Naive thymus-derived CD4-positive, alpha-beta T cell (primary cell): ENCODE measurements at regions not wholly inside any gene's neighbourhood (a gene's known extent, or its start where the extent isn't known, plus 50 kb on each side); places are given as distances from the start of the nearest gene placed in this dataset.
"Not testable (repeated sequence)": the region's sequence is repeated elsewhere in the genome, so short reads cannot be mapped to it uniquely, and the experiment has no call there.

Source experiments
- ATAC-seq: fragments of 150-1000 bp; cut with Tn5 transposase; 2 replicates; pipeline ENCODE4 v1.10.0; 2021; ENCODE audit warnings: mild to moderate bottlenecking, moderate library complexity
- CTCF ChIA-PET: fragments of 350-600 bp; sonication (Branson Sonifier 250); formaldehyde crosslinking; loops from one replicate; lab custom pipeline; 2021; ENCODE audit warnings: antibody characterized with exemption; lab: Charles Lee
- POLR2A ChIA-PET: fragments of 350-600 bp; sonication (Branson Sonifier 250); formaldehyde crosslinking; loops from one replicate; lab custom pipeline; 2021; ENCODE audit warnings: antibody characterized with exemption, inconsistent platforms; lab: Charles Lee
- DNase-seq, 9 donors: peaks; one replicate each; pipeline versions ENCODE4 v3.0.0 to v3.0.0-alpha.2; 2020 to 2022; ENCODE audit warnings: mixed read lengths in 1 of 9
- H3K27ac ChIP-seq: one replicate; pipeline ENCODE4 v1.7.0; 2013; ENCODE audit warnings: mild to moderate bottlenecking, low read depth, low read length, moderate library complexity
- H3K27me3 ChIP-seq, 2 donors: one replicate each; pipeline ENCODE4 v1.7.0; 2013; ENCODE audit warnings: low read length in 2 of 2, mild to moderate bottlenecking in 2 of 2, moderate library complexity in 2 of 2; ENCODE audit not compliant: control insufficient read depth in 2 of 2, insufficient read depth in 2 of 2
- H3K36me3 ChIP-seq, 3 experiments: 1 replicate in 2 of 3; 2 replicates in 1 of 3; pipeline ENCODE4 v1.7.0; 2013; ENCODE audit warnings: low read length in 3 of 3, mild to moderate bottlenecking in 3 of 3, moderate library complexity in 1 of 3; ENCODE audit not compliant: insufficient read depth in 3 of 3, control insufficient read depth in 2 of 3
- H3K4me1 ChIP-seq, 2 donors: one replicate each; pipeline ENCODE4 v1.7.0; 2013; ENCODE audit warnings: low read length in 2 of 2, mild to moderate bottlenecking in 2 of 2, moderate library complexity in 1 of 2; ENCODE audit not compliant: control insufficient read depth in 2 of 2, insufficient read depth in 2 of 2
- H3K4me3 ChIP-seq: 2 replicates; pipeline ENCODE4 v1.7.0; 2013; ENCODE audit warnings: mild to moderate bottlenecking, low read length
- H3K9me3 ChIP-seq, 3 experiments: 1 replicate in 2 of 3; 2 replicates in 1 of 3; pipeline ENCODE4 v1.7.0; 2013; ENCODE audit warnings: low read length in 3 of 3; ENCODE audit not compliant: control insufficient read depth in 2 of 3
- H3K27ac Mint-ChIP-seq, 9 donors: one replicate each; pipeline ENCODE4 v1.8.0; 2020 to 2022; ENCODE audit warnings: mixed read lengths in 9 of 9, mild to moderate bottlenecking in 8 of 9, moderate library complexity in 5 of 9, inconsistent platforms in 2 of 9
- H3K27me3 Mint-ChIP-seq, 5 donors: one replicate each; pipeline ENCODE4 v1.8.0; 2021 to 2022; ENCODE audit warnings: mixed read lengths in 5 of 5, mild to moderate bottlenecking in 1 of 5
- H3K36me3 Mint-ChIP-seq, 5 donors: one replicate each; pipeline ENCODE4 v1.8.0; 2020 to 2022; ENCODE audit warnings: mixed read lengths in 5 of 5, mild to moderate bottlenecking in 3 of 5, inconsistent platforms in 1 of 5
- H3K4me1 Mint-ChIP-seq, 7 donors: one replicate each; pipeline ENCODE4 v1.8.0; 2020 to 2022; ENCODE audit warnings: mixed read lengths in 7 of 7, mild to moderate bottlenecking in 3 of 7, inconsistent platforms in 1 of 7
- H3K4me3 Mint-ChIP-seq, 10 donors: one replicate each; pipeline ENCODE4 v1.8.0; 2020 to 2022; ENCODE audit warnings: mild to moderate bottlenecking in 10 of 10, mixed read lengths in 10 of 10, moderate library complexity in 6 of 10, inconsistent platforms in 2 of 10
- H3K9me3 Mint-ChIP-seq, 11 donors: one replicate each; pipeline ENCODE4 v1.8.0; 2020 to 2022; ENCODE audit warnings: mixed read lengths in 11 of 11, mild to moderate bottlenecking in 4 of 11, inconsistent platforms in 1 of 11, moderate library complexity in 1 of 11
- intact Hi-C, 2 donors: fragments of 100-400 bp; cut with micrococcal nuclease; formaldehyde crosslinking; loops; one replicate each; pipeline ENCODE4 v1.15.1; 2023

- intact Hi-C loops, H3K27ac Mint-ChIP-seq, H3K27me3 ChIP-seq, H3K4me1 ChIP-seq, H3K36me3 Mint-ChIP-seq, H3K4me3 ChIP-seq, H3K36me3 ChIP-seq, DNase-seq, CTCF ChIA-PET, H3K4me1 Mint-ChIP-seq, POLR2A ChIA-PET, H3K4me3 Mint-ChIP-seq, H3K9me3 Mint-ChIP-seq, ATAC-seq, H3K27ac ChIP-seq, H3K9me3 ChIP-seq: not testable (repeated sequence)
- peaks cover 11 to 45% (median 21%) of the 10 kb centered on the region in 5 donors for H3K27me3 Mint-ChIP-seq
Observed at GRCh38 chr7:6882321-6882721, 56.2 kb upstream of the CCZ1B start.

GRCh38 chr7:6883756-6884155 lies 57.7 kb upstream of the CCZ1B start:
- H3K27me3 Mint-ChIP-seq: peaks cover 11 to 50% (median 22%) of the 10 kb centered on the region in 5 donors
- H3K4me1 ChIP-seq, CTCF ChIA-PET, H3K36me3 ChIP-seq, H3K27me3 ChIP-seq, intact Hi-C loops, H3K36me3 Mint-ChIP-seq, ATAC-seq, H3K4me3 Mint-ChIP-seq, POLR2A ChIA-PET, H3K4me1 Mint-ChIP-seq, H3K27ac Mint-ChIP-seq, H3K27ac ChIP-seq, DNase-seq, H3K9me3 ChIP-seq, H3K9me3 Mint-ChIP-seq, H3K4me3 ChIP-seq: not testable (repeated sequence)

DNA sequence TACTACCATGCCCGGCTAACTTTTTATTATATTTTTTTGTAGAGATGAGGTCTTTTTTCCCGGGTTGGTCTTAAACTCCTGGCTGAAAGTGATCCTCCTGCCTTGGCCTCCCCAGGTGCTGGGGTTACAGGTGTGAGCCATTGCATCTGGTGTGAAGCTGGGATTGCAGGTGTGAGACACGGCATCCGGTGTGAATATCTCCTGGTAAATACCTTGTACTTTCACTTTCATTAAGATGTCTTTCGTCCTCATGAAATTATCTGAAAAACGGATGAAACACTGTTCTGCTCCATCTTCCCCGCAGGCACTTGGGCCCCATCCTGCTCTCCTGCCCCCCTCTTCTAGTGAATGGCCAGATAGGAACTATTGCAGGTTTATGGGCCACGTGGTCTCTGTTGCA lies 60.1 kb upstream of the CCZ1B start:
- Mint-ChIP-seq H3K4me1 (peaks cover 0 to 4% (median 0%) of the 10 kb centered on the region in 7 donors), H3K9me3 (peaks cover 0 to 11% (median 0%) of the 10 kb centered on the region in 11 donors), H3K4me3 (no peak overlapping the region), H3K27ac (no peak overlapping the region), H3K36me3 (peaks cover 0 to 3% (median 0%) of the 10 kb centered on the region in 5 donors), H3K27me3 (peaks cover 4 to 37% (median 15%) of the 10 kb centered on the region in 5 donors)
- ATAC-seq: no peak
- no peaks in the 10 kb centered on the region for H3K27me3 ChIP-seq
- H3K9me3 ChIP-seq: no peaks in the 10 kb centered on the region
- no peak overlapping the region for H3K27ac ChIP-seq
- DNase-seq: no peak
- no peak overlapping the region for H3K4me3 ChIP-seq
- CTCF ChIA-PET: no interaction called here
- intact Hi-C loops: no loop called here
- POLR2A ChIA-PET: no interaction called here
- H3K36me3 ChIP-seq: no peaks in the 10 kb centered on the region
- H3K4me1 ChIP-seq: no peaks in the 10 kb centered on the region

DNA sequence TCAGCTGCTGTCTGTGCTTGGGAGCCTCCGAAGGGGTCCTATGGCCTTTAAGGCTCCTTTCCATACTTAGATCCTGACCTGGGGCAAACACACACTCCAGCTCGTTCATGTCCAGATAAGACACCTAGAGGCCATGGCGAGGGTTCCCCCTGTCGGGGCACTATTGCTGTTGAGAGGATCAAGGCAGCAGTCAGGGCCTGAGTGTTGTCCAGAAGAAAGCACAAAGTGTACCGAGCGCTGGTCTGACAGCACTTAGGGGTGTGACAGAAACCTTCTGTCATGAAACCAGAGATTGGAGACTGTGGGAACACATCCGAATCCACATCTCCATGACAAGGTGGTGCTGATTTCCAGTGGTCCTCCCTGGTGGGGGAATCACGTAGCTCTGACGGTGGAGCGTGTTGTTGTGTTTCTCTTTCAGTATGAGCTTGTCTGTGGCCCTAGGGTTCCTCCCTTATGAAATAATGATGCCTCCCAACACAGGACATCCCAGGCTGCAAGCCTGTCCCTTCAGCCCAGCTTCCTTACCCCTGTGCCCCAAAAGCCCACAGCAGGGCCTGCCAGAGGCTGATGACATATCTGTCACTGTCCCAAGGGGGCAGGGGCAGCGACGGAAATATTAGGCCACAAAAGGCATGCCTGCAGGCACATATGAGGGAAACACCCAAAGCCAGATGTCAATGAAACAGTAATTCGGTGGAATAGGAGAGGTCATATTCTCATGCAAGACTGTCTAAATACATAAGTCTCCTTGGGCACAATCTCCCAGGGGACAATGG lies 62.4 kb upstream of the CCZ1B start:
- ATAC-seq, H3K36me3 Mint-ChIP-seq: not testable (repeated sequence)

GRCh38 chr7:6889252-6889812 lies 63.3 kb upstream of the CCZ1B start:
- H3K4me1 ChIP-seq: no peaks in the 10 kb centered on the region
- ChIA-PET POLR2A (no interaction called here), CTCF (no interaction called here)
- DNase-seq: no peak
- H3K36me3 Mint-ChIP-seq: peaks cover 0 to 3% (median 0%) of the 10 kb centered on the region in 5 donors
- no peak for ATAC-seq
- H3K4me3 ChIP-seq: no peak overlapping the region
- no peak overlapping the region for H3K27ac ChIP-seq
- no peak overlapping the region for H3K27ac Mint-ChIP-seq
- no peak overlapping the region for H3K4me3 Mint-ChIP-seq
- intact Hi-C loops: no loop called here
- peaks cover 0 to 11% (median 0%) of the 10 kb centered on the region in 11 donors for H3K9me3 Mint-ChIP-seq
- H3K9me3 ChIP-seq: no peaks in the 10 kb centered on the region
- peaks cover 0 to 4% (median 0%) of the 10 kb centered on the region in 7 donors for H3K4me1 Mint-ChIP-seq
- no peaks in the 10 kb centered on the region for H3K36me3 ChIP-seq
- H3K27me3 Mint-ChIP-seq: peaks cover 0 to 16% (median 0%) of the 10 kb centered on the region in 5 donors
- no peaks in the 10 kb centered on the region for H3K27me3 ChIP-seq

More for the DNA sequence above, 62.4 kb upstream of the CCZ1B start:
- POLR2A ChIA-PET, H3K27me3 ChIP-seq, DNase-seq, H3K27ac Mint-ChIP-seq, H3K4me1 ChIP-seq, H3K27ac ChIP-seq, H3K36me3 ChIP-seq, CTCF ChIA-PET, H3K9me3 ChIP-seq, intact Hi-C loops, H3K4me3 Mint-ChIP-seq, H3K4me3 ChIP-seq, H3K4me1 Mint-ChIP-seq: not testable (repeated sequence)
- Mint-ChIP-seq H3K9me3 (peaks cover 0 to 11% (median 0%) of the 10 kb centered on the region in 11 donors), H3K27me3 (peaks cover 0 to 18% (median 0%) of the 10 kb centered on the region in 5 donors)

DNA sequence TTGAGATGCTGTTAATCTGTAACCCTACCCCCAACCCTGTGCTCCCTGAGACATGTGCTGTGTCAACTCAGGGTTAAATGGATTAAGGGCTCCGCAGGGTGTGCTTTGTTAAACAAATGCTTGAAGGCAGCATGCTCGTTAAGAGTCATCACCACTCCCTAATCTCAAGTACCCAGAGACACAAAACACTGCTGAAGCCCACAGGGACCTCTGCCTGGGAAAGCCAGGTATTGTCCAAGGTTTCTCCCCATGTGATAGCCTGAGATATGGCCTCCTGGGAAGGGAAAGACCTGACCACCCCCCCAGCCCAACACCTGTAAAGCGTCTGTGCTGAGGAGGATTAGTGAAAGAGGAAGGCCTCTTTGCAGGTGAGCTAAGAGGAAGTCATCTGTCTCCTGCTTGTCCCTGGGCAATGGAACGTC lies 76.0 kb upstream of the CCZ1B start:
- H3K4me3 ChIP-seq, H3K27me3 Mint-ChIP-seq, H3K9me3 ChIP-seq, H3K27ac Mint-ChIP-seq, H3K36me3 Mint-ChIP-seq, DNase-seq, H3K9me3 Mint-ChIP-seq, H3K4me3 Mint-ChIP-seq, intact Hi-C loops, POLR2A ChIA-PET, CTCF ChIA-PET, H3K27me3 ChIP-seq, H3K27ac ChIP-seq, H3K36me3 ChIP-seq, H3K4me1 ChIP-seq, ATAC-seq, H3K4me1 Mint-ChIP-seq: not testable (repeated sequence)

DNA sequence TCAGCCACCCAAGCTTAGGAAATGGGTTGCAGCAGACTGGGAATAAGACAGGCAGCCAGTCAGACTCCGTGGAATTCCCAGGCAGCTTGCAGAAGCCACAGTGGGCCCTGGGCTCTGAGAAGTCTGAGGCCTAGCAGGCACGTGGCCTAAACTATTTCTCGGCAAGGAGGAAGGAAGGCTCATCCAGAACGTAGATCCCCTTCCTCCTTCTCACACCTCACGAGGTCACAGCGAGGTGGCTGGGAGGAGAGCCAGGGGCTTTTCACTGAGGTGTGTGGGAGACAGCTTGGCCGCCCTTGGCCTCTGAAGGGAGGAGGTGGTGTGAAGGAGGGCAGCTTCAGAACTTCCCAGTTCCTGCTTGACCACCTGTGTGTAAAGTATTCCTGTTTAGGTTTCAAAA lies 77.2 kb upstream of the CCZ1B start:
- H3K4me3 ChIP-seq, H3K27me3 ChIP-seq, H3K27me3 Mint-ChIP-seq, H3K36me3 ChIP-seq, DNase-seq, H3K4me1 ChIP-seq, POLR2A ChIA-PET, H3K36me3 Mint-ChIP-seq, CTCF ChIA-PET, H3K4me1 Mint-ChIP-seq, H3K27ac Mint-ChIP-seq, H3K9me3 Mint-ChIP-seq, H3K27ac ChIP-seq, H3K4me3 Mint-ChIP-seq, H3K9me3 ChIP-seq, ATAC-seq, intact Hi-C loops: not testable (repeated sequence)
